HL-60 (cell line): ENCODE measurements at regions not wholly inside any gene's neighbourhood (a gene's known extent, or its start where the extent isn't known, plus 50 kb on each side); places are given as distances from the start of the nearest gene placed in this dataset.

Experiments
- CTCF ChIP-seq: IDR thresholded peaks from one replicate; pipeline ENCODE4 v1.5.1; 2011; ENCODE audit warnings: low read length, control low read depth, inconsistent platforms; ENCODE audit not compliant: insufficient read depth
- POLR2AphosphoS5 ChIP-seq: IDR thresholded peaks from 2 replicates; pipeline ENCODE4 v1.6.1; 2012; ENCODE audit warnings: low read depth

DNA sequence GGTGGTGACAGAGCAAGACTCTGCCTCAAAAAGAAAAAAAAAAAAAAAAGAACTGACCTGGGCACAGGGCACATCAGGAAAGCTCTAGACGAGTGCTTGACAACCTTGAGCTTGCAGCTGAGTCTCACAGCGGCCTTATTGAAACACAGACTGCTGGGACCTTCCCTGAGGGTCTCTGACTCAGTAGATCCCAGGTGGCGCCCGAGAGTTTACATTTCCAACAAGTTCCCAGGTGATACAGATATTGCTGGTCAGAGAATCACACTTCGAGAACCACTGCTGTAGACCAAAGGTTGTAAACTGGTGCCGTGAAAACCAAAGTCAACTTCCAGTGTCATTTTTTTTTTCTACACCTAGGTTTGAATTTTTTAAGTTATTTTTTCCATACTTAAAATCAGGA, 573.2 kb upstream of the MDFIC2 start:
- TF ChIP-seq CTCF (no peak), POLR2AphosphoS5 (no peak)
